Liver (tissue), 3 donors: ENCODE measurements at regions not wholly inside any gene's neighbourhood (a gene's known extent, or its start where the extent isn't known, plus 50 kb on each side); places are given as distances from the start of the nearest gene placed in this dataset.

Experiments used
- CTCF ChIP-seq: fragments of 150-350 bp; IDR thresholded peaks from 2 replicates; pipeline ENCODE4 v1.5.1; 2017; ENCODE audit warnings: improper control_type of control experiment, low read depth, low read length; ENCODE audit not compliant: missing input control
- EGR1 ChIP-seq, 2 donors: IDR thresholded peaks; 2 replicates each; pipeline ENCODE4 v1.6.1; 2016 to 2018; ENCODE audit warnings: antibody characterized with exemption in 2 of 2, low read depth in 2 of 2
- GABPA ChIP-seq, 2 donors: IDR thresholded peaks in 1 of 2; conservative IDR thresholded peaks in 1 of 2; 2 replicates each; pipeline ENCODE4 v1.6.1; 2016; ENCODE audit warnings: antibody characterized with exemption in 2 of 2, mild to moderate bottlenecking in 1 of 2, moderate library complexity in 1 of 2
- RAD21 ChIP-seq, 2 donors: IDR thresholded peaks; 2 replicates each; pipeline ENCODE4 v1.6.1; 2016; ENCODE audit warnings: antibody characterized with exemption in 2 of 2, mild to moderate bottlenecking in 2 of 2
- SP1 ChIP-seq: IDR thresholded peaks from 2 replicates; pipeline ENCODE4 v1.6.1; 2018; ENCODE audit warnings: antibody characterized with exemption, mild to moderate bottlenecking
- TAF1 ChIP-seq: conservative IDR thresholded peaks from 2 replicates; pipeline ENCODE4 v1.6.1; 2016; ENCODE audit warnings: antibody characterized with exemption, mild to moderate bottlenecking
- YY1 ChIP-seq: IDR thresholded peaks from 2 replicates; pipeline ENCODE4 v1.6.1; 2016; ENCODE audit warnings: antibody characterized with exemption, mild to moderate bottlenecking
- TF ChIP-seq, protein P1 (sequence below): IDR thresholded peaks from 2 replicates; pipeline ENCODE4 v1.6.1; 2016; ENCODE audit warnings: antibody characterized with exemption, mild to moderate bottlenecking
- TF ChIP-seq, protein P2 (sequence below): IDR thresholded peaks from 2 replicates; pipeline ENCODE4 v1.6.1; 2016; ENCODE audit warnings: antibody characterized with exemption
- donor health status: healthy.
- donor health status: healthy.

GRCh38 chr3:132857317-132857716 lies 135.1 kb upstream of the NPHP3 start:
- no peak for TF ChIP-seq TAF1
- no peak for TF ChIP-seq GABPA (IDR thresholded peaks at IDR 0.05 in 1 of 2, conservative IDR thresholded peaks at IDR 0.05 in 1 of 2)
- no peak for TF ChIP-seq CTCF
- TF ChIP-seq RAD21 (IDR thresholded peaks at IDR 0.05) = no peak
- TF ChIP-seq EGR1 (IDR thresholded peaks at IDR 0.05; ENCODE audit: low read depth in 2 of 2) = no peak
- TF ChIP-seq YY1 = no peak
- TF ChIP-seq SP1 = no peak
- TF ChIP-seq, protein P1, sequence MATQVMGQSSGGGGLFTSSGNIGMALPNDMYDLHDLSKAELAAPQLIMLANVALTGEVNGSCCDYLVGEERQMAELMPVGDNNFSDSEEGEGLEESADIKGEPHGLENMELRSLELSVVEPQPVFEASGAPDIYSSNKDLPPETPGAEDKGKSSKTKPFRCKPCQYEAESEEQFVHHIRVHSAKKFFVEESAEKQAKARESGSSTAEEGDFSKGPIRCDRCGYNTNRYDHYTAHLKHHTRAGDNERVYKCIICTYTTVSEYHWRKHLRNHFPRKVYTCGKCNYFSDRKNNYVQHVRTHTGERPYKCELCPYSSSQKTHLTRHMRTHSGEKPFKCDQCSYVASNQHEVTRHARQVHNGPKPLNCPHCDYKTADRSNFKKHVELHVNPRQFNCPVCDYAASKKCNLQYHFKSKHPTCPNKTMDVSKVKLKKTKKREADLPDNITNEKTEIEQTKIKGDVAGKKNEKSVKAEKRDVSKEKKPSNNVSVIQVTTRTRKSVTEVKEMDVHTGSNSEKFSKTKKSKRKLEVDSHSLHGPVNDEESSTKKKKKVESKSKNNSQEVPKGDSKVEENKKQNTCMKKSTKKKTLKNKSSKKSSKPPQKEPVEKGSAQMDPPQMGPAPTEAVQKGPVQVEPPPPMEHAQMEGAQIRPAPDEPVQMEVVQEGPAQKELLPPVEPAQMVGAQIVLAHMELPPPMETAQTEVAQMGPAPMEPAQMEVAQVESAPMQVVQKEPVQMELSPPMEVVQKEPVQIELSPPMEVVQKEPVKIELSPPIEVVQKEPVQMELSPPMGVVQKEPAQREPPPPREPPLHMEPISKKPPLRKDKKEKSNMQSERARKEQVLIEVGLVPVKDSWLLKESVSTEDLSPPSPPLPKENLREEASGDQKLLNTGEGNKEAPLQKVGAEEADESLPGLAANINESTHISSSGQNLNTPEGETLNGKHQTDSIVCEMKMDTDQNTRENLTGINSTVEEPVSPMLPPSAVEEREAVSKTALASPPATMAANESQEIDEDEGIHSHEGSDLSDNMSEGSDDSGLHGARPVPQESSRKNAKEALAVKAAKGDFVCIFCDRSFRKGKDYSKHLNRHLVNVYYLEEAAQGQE = no peak
- TF ChIP-seq, protein P2, sequence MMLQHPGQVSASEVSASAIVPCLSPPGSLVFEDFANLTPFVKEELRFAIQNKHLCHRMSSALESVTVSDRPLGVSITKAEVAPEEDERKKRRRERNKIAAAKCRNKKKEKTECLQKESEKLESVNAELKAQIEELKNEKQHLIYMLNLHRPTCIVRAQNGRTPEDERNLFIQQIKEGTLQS = no peak
